ENCODE measurements at regions not wholly inside any gene's neighbourhood (a gene's known extent, or its start where the extent isn't known, plus 50 kb on each side); places are given as distances from the start of the nearest gene placed in this dataset.
A peak's percentile ranks its signal among the peaks of the same experiment; 100 is the strongest.

DNA sequence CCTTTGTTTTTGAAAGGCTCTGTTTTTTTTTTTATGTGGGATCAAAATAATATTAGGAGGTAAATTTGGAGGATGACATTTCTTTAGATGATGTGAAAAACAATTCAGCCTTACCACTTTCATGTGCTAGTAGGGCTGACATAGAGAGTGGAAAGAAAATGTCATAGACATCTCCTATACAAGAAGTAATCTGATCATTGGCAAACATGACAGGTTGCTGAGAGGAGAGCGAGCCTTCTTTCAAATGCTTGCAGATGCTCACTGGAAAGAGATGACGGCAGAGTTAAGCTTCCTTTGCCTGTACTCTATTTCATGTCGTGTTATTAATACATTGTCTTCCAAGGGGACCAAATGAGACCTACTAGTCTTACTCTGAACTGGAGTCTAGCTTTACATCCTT is 160.1 kb upstream of the DAP start:
- TF ChIP-seq, protein P1, sequence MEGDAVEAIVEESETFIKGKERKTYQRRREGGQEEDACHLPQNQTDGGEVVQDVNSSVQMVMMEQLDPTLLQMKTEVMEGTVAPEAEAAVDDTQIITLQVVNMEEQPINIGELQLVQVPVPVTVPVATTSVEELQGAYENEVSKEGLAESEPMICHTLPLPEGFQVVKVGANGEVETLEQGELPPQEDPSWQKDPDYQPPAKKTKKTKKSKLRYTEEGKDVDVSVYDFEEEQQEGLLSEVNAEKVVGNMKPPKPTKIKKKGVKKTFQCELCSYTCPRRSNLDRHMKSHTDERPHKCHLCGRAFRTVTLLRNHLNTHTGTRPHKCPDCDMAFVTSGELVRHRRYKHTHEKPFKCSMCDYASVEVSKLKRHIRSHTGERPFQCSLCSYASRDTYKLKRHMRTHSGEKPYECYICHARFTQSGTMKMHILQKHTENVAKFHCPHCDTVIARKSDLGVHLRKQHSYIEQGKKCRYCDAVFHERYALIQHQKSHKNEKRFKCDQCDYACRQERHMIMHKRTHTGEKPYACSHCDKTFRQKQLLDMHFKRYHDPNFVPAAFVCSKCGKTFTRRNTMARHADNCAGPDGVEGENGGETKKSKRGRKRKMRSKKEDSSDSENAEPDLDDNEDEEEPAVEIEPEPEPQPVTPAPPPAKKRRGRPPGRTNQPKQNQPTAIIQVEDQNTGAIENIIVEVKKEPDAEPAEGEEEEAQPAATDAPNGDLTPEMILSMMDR (IDR thresholded peaks at IDR 0.05; ENCODE audit: low read depth, low read length, missing control alignments): no peak
- in situ Hi-C loops (cut with HindIII; ENCODE audit: low sequenced_read_pairs): loop anchor here (5.0 kb wide), 1 partner anchor 84 kb away; no protein-coding TSS in a partner anchor
- DNase-seq (ENCODE audit: low read depth): no peak
- no peak overlapping the region for H3K4me3 ChIP-seq (ENCODE audit: low read depth, low read length)

DNA sequence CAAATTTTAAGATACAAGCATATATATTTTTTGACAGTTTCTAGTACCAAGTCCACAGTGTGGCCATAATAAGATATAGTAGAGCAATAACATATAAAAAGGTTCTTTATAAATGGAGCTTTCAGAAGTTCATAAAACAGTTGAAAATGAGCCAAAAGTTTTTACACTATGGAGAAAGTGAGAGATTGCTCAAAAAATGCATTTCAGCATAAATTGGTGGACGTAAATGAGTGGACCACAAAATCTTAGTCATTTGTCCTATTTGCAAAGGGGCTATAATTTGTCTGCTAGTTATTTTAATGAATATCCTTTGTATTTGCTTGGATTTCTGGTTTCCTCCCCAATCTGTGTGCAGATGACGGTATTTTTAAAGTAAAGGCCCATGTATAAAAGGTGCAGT is 159.4 kb upstream of the DAP start:
- H3K4me3 ChIP-seq (ENCODE audit: low read depth, low read length): no peak overlapping the region
- in situ Hi-C loops (cut with HindIII; ENCODE audit: low sequenced_read_pairs): loop anchor here (5.0 kb wide), 1 partner anchor 83 kb away; no protein-coding TSS in a partner anchor
- DNase-seq (ENCODE audit: low read depth): no peak
- TF ChIP-seq, protein P1 (IDR thresholded peaks at IDR 0.05; ENCODE audit: low read depth, low read length, missing control alignments): no peak

DNA sequence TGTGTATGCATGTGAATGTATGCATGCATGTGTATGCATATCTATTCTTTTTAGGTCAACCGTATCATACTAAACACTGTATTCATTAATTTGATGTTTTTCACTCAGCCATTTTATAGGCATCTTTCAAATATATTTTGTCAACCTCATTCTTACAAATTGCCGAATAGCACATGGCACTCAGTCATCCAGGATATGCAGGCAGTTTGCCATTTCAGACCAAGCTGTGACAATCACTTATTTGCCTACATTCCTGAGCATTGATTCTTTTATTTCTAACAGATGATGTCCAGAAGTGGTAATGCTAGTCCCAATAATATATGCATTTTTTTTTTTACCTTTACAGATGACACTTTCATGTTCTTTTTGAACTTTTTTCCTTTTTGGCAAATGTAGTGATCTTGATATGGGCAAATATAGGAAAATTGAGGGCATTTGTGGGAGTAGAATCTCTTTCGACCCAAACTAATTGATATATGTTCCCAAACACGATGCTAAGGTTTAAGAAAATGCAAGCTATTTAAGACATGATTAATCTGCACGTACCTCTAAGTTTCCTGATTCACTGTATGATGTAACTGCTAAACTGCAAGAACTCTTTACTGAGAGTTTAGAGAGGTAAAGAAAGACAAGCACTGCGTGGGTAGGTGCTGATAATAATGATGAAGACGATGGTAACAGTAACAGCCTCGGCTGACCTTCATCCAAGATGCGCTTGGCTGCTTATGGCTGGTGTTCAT is 153.9 kb upstream of the DAP start:
- no peak overlapping the region for H3K4me3 ChIP-seq (ENCODE audit: low read depth, low read length)
- in situ Hi-C loops (cut with HindIII; ENCODE audit: low sequenced_read_pairs): no loop called here
- TF ChIP-seq, protein P1 (IDR thresholded peaks at IDR 0.05; ENCODE audit: low read depth, low read length, missing control alignments): no peak
- DNase-seq (ENCODE audit: low read depth): no peak

DNA sequence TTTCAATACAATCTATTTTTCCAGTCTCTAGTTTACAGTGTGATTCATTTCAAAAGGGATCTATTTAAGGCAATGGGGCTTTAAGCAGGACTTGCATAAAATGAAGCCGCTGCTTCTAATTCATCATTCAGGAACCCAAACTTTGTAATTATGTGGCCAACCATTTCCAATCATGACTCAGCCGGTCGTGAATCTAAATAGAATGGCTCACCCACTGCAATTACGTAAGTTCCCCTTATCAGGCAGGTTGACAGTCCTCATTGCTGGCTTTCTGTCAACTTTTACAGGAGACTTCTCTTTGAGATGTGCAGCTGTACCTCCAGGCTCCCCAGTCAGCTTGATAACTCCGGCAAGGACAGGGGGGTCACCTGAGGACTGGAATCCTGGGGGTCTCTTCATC is 152.8 kb upstream of the DAP start:
- H3K4me3 ChIP-seq (ENCODE audit: low read depth, low read length): no peak overlapping the region
- TF ChIP-seq, protein P1 (IDR thresholded peaks at IDR 0.05; ENCODE audit: low read depth, low read length, missing control alignments): no peak
- in situ Hi-C loops (cut with HindIII; ENCODE audit: low sequenced_read_pairs): no loop called here
- DNase-seq (ENCODE audit: low read depth): peak; percentile 83

DNA sequence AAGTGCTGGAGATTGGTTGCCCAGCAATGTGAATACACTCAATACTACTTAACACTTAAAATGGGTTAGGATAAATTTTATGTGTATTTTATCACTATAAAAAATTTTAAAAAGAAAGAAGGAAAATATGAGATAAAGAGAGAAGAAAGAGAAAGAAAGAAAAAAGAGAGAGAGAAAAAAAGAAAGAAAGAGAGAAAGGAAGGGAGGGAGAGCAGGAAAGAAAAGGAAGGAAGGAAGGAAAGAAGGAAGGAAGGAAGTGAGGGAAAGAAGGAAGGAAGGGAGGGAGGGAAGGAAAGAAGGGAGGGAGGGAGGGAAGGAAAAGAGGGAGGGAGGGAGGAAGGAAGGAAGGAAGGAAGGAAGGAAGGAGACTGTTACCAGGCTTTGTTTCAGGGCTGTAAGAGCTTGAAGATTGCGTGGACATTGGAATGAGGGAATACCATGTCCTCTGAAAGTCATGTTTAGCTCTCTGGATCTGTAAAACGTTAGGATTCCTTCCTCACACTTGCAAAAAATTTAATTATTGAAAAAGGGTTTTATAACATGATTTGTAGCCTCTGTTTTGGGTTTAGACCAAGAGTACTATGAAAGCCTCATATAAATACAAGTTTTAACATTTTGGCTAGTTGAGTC is 152.3 kb upstream of the DAP start:
- no peak overlapping the region for H3K4me3 ChIP-seq (ENCODE audit: low read depth, low read length)
- DNase-seq (ENCODE audit: low read depth): no peak
- TF ChIP-seq, protein P1 (IDR thresholded peaks at IDR 0.05; ENCODE audit: low read depth, low read length, missing control alignments): no peak
- in situ Hi-C loops (cut with HindIII; ENCODE audit: low sequenced_read_pairs): no loop called here

DNA sequence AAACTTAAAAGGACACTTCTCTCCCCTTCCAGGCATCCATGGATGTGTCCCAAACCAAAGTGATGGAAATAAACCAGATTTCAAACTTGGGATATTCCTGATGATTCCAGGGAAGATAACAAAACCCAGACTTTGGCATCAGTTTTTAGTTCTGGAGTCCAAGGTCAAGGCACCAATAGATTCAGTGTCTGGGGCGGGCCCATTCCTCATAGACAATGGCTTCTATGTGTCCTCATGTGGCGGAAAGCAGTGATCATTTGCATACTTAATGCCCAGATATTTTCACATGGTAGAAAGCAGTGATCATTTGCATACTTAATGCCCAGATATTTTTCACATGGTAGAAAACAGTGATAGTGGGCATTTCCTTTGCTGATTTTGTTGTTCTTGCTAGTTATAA is 151.4 kb upstream of the DAP start:
- H3K4me3 ChIP-seq (ENCODE audit: low read depth, low read length): no peak overlapping the region
- no peak for DNase-seq (ENCODE audit: low read depth)
- TF ChIP-seq, protein P1 (IDR thresholded peaks at IDR 0.05; ENCODE audit: low read depth, low read length, missing control alignments): no peak
- in situ Hi-C loops (cut with HindIII; ENCODE audit: low sequenced_read_pairs): no loop called here

All from astrocyte of the cerebellum (primary cell).